ENCODE measurements at regions not wholly inside any gene's neighbourhood (a gene's known extent, or its start where the extent isn't known, plus 50 kb on each side); places are given as distances from the start of the nearest gene placed in this dataset.

- TF ChIP-seq CTCF (IDR thresholded peaks at IDR 0.05): no peak
- TF ChIP-seq POLR2A (IDR thresholded peaks at IDR 0.05): no peak
These were observed 104.0 kb downstream of the BAMBI start for GRCh38 chr10:28781296-28781695.
